ENCODE measurements at regions not wholly inside any gene's neighbourhood (a gene's known extent, or its start where the extent isn't known, plus 50 kb on each side); places are given as distances from the start of the nearest gene placed in this dataset.

DNA sequence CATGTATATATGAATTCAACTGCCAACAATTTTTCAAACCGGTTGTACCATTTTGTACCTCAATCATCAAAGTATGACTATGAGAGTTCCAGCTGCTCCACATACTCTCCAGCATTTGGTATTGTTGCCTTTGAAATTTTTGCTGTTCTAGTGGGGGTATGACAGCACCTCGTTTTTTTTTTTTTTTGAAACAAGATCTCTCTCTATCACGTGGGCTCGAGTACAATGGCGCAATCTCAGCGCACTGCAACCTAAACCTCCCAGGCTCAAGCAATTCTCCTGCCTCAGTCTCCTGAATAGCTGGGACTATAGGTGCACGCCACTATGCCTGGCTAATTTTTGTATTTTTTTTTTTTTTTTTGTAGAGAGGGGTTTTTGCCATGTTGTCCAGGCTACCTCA lies 144.7 kb upstream of the JARID2 start:
- TF ChIP-seq, protein P1, sequence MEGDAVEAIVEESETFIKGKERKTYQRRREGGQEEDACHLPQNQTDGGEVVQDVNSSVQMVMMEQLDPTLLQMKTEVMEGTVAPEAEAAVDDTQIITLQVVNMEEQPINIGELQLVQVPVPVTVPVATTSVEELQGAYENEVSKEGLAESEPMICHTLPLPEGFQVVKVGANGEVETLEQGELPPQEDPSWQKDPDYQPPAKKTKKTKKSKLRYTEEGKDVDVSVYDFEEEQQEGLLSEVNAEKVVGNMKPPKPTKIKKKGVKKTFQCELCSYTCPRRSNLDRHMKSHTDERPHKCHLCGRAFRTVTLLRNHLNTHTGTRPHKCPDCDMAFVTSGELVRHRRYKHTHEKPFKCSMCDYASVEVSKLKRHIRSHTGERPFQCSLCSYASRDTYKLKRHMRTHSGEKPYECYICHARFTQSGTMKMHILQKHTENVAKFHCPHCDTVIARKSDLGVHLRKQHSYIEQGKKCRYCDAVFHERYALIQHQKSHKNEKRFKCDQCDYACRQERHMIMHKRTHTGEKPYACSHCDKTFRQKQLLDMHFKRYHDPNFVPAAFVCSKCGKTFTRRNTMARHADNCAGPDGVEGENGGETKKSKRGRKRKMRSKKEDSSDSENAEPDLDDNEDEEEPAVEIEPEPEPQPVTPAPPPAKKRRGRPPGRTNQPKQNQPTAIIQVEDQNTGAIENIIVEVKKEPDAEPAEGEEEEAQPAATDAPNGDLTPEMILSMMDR (IDR thresholded peaks at IDR 0.05), result no peak
- TF ChIP-seq, protein P2, sequence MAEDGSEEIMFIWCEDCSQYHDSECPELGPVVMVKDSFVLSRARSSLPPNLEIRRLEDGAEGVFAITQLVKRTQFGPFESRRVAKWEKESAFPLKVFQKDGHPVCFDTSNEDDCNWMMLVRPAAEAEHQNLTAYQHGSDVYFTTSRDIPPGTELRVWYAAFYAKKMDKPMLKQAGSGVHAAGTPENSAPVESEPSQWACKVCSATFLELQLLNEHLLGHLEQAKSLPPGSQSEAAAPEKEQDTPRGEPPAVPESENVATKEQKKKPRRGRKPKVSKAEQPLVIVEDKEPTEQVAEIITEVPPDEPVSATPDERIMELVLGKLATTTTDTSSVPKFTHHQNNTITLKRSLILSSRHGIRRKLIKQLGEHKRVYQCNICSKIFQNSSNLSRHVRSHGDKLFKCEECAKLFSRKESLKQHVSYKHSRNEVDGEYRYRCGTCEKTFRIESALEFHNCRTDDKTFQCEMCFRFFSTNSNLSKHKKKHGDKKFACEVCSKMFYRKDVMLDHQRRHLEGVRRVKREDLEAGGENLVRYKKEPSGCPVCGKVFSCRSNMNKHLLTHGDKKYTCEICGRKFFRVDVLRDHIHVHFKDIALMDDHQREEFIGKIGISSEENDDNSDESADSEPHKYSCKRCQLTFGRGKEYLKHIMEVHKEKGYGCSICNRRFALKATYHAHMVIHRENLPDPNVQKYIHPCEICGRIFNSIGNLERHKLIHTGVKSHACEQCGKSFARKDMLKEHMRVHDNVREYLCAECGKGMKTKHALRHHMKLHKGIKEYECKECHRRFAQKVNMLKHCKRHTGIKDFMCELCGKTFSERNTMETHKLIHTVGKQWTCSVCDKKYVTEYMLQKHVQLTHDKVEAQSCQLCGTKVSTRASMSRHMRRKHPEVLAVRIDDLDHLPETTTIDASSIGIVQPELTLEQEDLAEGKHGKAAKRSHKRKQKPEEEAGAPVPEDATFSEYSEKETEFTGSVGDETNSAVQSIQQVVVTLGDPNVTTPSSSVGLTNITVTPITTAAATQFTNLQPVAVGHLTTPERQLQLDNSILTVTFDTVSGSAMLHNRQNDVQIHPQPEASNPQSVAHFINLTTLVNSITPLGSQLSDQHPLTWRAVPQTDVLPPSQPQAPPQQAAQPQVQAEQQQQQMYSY (CRISPR knock-in tag; IDR thresholded peaks at IDR 0.05), result no peak
- TF ChIP-seq, protein P3, sequence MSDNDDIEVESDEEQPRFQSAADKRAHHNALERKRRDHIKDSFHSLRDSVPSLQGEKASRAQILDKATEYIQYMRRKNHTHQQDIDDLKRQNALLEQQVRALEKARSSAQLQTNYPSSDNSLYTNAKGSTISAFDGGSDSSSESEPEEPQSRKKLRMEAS (CRISPR knock-in tag; IDR thresholded peaks at IDR 0.05), result no peak
- TF ChIP-seq NR1H2 (CRISPR knock-in tag; IDR thresholded peaks at IDR 0.05) (no peak), GABPB1 (CRISPR knock-in tag; IDR thresholded peaks at IDR 0.05) (no peak), FOXP1 (CRISPR knock-in tag; IDR thresholded peaks at IDR 0.05; ENCODE audit: borderline replicate concordance) (no peak)
- TF ChIP-seq, protein P4, sequence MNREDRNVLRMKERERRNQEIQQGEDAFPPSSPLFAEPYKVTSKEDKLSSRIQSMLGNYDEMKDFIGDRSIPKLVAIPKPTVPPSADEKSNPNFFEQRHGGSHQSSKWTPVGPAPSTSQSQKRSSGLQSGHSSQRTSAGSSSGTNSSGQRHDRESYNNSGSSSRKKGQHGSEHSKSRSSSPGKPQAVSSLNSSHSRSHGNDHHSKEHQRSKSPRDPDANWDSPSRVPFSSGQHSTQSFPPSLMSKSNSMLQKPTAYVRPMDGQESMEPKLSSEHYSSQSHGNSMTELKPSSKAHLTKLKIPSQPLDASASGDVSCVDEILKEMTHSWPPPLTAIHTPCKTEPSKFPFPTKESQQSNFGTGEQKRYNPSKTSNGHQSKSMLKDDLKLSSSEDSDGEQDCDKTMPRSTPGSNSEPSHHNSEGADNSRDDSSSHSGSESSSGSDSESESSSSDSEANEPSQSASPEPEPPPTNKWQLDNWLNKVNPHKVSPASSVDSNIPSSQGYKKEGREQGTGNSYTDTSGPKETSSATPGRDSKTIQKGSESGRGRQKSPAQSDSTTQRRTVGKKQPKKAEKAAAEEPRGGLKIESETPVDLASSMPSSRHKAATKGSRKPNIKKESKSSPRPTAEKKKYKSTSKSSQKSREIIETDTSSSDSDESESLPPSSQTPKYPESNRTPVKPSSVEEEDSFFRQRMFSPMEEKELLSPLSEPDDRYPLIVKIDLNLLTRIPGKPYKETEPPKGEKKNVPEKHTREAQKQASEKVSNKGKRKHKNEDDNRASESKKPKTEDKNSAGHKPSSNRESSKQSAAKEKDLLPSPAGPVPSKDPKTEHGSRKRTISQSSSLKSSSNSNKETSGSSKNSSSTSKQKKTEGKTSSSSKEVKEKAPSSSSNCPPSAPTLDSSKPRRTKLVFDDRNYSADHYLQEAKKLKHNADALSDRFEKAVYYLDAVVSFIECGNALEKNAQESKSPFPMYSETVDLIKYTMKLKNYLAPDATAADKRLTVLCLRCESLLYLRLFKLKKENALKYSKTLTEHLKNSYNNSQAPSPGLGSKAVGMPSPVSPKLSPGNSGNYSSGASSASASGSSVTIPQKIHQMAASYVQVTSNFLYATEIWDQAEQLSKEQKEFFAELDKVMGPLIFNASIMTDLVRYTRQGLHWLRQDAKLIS (CRISPR knock-in tag; IDR thresholded peaks at IDR 0.05; ENCODE audit: borderline replicate concordance), result no peak
